ENCODE measurements at regions not wholly inside any gene's neighbourhood (a gene's known extent, or its start where the extent isn't known, plus 50 kb on each side); places are given as distances from the start of the nearest gene placed in this dataset.

DNA sequence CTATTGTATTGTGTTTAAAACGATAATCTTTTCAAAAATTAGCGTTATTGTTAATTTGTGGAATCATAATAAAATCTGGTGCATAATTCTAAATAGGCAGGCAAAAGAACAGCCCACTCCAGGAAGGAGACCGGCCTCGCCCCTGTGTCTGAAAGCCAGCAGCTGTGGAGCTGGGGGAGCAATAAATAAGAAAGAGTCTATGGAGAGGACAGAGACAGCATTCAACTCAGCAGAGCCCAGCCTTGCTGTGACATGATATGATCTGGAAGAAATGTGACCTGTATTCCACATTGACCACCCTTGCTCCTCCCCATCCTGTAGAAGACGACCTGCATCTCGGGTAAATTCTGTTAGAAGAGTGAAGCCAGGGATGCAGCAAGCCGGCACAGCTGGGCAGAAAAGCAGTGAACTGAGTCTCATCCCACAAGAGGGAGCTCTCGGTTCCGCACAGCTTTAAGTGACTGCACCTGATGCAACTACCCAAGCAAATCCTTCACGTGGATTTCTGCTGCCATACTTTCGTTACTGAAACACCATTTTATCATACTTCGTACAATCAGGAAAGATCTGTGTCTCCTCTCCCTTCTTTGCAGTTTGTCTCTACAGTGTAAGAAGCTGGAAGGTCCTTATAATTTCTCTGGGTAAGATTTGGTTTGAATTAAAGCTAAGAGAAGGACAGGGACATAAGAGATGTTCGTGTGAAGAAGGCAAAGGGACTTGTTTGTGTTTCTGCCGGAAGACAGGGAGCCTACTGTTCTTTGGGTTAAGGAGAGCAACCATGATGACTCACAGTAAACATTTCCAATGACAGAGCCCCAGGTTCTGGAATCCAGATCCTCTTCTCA is 427.1 kb downstream of the GPAM start:
- peak; percentile 8 for DNase-seq

DNA sequence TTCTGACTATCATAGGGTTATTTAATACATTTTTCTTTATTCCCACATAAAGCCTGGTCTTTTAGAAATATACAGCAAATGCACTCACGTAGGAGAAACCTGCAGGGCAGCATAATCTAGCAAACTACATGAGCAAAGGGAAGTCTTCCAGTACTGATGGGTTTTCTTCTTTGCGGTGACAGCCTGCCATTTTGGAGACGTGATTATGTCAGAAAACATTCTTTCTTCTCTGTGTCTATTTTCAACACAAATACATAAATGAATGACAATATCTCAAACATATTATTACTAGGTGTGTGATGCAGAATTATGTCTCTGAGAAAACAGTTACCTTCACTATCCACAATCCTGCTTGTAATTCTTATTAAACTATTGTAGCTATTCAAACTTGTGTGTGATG is 425.0 kb downstream of the GPAM start:
- DNase-seq = no peak

DNA sequence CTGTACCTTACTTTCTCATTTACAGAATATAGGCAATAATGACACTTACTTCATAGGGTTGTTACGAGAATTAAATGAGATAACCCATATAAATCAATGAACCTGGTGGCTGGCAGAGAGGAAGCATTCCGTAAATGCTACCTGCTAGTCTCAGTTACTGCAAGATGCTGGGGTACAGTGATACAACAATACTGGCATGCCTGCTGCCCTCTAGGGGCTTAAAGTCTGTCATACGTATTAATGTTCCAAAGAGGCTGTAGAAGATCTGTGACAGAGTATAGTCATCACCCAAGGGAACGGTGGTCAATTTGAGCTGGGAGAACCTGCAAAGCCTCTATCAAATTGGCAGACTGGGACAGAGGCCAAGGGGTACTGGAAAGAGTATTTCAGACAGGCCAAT is 421.5 kb downstream of the GPAM start:
- no peak for DNase-seq

- DNase-seq = no peak
These were observed 418.3 kb downstream of the GPAM start for GRCh38 chr10:111765216-111765615.

GRCh38 chr10:111766464-111766863 is 417.1 kb downstream of the GPAM start:
- DNase-seq = no peak

GRCh38 chr10:111767661-111768060 is 415.9 kb downstream of the GPAM start:
- DNase-seq = no peak

- no peak for DNase-seq
These were observed 409.6 kb downstream of the GPAM start for GRCh38 chr10:111773950-111774349.

DNA sequence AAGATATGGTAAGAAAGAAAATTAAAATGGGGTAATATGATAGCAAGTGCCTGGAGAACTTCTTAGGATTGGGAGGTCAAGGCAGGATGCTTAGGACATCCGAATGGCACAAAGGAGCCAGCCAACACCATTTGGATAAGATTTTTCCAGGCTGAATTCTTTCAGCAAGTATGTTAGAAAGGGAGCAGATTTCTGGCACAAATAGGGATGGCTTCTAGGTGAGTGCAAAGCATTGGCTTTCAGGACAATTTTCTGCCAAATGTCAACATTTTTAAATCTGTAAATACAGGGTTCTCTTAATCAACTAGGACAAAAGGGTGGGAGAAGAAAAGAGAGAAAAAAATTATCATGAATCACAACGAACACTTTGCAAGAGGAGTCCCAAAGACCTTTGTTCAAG is 409.1 kb downstream of the GPAM start:
- no peak for DNase-seq

GRCh38 chr10:111784436-111784835 is 399.1 kb downstream of the GPAM start:
- DNase-seq = no peak

- no peak for DNase-seq
These were observed 398.6 kb downstream of the GPAM start for GRCh38 chr10:111784946-111785465.

GRCh38 chr10:111785921-111786320 is 397.6 kb downstream of the GPAM start:
- no peak for DNase-seq

GRCh38 chr10:111789821-111790220 is 393.7 kb downstream of the GPAM start:
- no peak for DNase-seq

DNA sequence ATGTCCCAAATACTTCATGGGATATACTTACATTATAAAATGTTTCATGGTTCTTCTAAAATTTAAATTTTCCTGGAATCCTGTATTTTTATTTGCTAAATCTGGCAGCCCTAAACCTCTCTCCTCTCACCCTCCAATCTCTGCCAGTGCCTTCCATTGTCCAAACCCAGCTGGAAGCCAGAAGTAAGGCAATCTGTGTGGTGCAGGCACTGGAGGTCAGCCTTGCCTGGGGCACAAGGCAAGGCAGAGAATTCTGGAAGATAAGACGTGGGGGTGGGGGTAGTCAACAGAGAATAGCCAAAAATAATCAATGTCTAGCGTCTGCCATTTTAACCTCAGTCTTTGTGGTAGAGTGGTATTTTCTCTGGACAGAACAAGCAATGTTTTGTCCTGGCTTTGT is 381.7 kb downstream of the GPAM start:
- DNase-seq = no peak

- DNase-seq = no peak
These were observed 378.8 kb downstream of the GPAM start for GRCh38 chr10:111804781-111805180.

DNA sequence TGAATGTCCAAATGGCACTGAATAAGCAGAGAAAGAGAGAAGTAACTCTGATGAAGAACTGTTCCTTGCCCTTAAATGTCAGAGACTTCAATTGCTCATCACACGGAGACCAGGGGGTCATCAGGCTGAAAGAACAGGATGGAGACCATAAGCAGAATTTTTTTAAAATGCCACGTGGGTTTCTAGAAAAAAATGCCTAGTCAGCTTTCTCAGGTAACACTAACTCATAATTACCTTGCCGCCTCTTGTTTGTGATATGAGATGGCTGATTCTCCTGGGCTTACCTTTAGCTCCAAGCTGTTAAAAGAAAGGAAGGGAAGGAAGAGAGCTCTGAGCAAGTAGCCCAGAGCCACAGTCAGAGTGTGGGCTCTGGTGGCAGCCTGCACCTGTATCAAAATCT is 372.0 kb downstream of the GPAM start:
- DNase-seq = no peak

DNA sequence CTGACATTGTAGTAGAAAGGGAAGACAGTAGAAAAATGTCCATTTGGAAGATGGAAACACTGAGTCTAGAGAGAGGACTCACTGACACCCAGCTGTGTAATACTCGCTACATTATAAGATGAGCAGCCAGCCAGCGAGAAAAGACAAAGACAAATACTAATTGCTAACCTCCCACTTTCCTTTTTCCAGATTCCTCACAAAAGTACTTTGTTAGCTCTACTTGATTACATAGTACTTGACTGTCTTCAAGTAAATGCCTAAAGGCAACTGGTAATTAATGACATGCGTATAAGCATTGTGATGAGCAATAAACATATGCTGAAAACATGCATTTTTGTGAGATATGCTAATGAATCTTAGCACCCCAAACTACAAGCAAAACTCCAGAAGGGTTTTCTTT is 363.1 kb downstream of the GPAM start:
- DNase-seq = no peak

- DNase-seq = no peak
These were observed 361.7 kb downstream of the GPAM start for GRCh38 chr10:111821871-111822270.

DNA sequence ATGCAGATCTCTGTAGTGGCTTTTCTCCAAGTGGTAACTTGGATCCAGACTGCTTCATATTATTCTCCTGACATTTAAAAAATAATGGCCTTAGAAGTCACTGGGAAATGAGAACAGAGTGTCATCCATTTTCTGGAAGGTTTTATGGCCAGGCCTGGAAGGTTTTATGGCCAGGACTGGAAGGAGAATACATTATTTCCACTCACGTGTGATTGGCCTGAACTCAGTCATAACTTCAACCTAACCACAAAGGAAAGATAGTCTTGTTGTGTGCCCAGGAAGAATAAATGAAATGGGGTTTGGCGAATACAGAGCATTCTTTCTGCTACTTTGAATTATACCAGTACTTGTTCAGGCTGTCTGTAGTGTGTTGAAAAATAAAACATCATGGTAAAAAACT is 360.9 kb downstream of the GPAM start:
- no peak for DNase-seq

GRCh38 chr10:111824128-111824527 is 359.4 kb downstream of the GPAM start:
- DNase-seq = no peak

DNA sequence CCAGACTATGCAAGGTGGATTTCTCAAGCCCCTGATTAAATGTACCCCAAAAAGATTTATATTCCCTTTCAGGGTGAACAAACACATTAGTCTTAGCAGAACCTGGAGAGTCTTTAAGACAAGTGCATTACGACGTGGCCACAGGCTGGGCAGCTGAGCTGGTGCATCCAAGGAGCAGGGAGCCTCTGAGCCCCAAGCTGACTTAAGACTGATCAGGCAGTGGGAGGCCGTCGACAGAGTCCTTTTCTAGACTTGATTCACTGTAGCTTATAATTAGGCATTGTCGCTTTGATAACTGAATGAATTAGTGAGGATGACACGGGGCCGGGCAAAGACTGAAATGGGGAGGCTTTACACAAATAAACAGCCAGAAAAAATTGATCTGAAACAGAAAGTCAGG is 353.2 kb downstream of the GPAM start:
- DNase-seq = no peak

DNA sequence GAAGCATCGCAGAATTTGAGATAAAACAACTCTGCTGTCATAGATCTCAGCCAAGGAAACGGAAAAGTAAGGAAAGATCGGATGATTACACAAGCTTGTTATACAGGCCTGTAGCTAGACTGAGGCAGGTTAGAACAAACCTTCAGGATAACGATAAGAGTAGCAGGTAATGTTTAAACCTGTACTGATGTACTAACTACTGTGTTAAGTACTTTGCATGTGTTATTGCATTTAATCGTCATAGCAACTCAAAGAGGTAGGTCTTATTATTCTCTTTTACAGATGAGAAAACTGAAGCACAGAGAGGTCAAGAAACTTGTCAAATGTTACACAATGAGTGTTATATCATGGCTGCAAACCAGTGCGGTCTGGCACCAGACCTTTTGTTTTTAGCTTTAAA is 352.5 kb downstream of the GPAM start:
- no peak for DNase-seq

GRCh38 chr10:111833251-111833650 is 350.3 kb downstream of the GPAM start:
- DNase-seq = no peak

GRCh38 chr10:111835574-111835973 is 348.0 kb downstream of the GPAM start:
- DNase-seq = no peak

- DNase-seq = no peak
These were observed 347.5 kb downstream of the GPAM start for GRCh38 chr10:111836064-111836463.

DNA sequence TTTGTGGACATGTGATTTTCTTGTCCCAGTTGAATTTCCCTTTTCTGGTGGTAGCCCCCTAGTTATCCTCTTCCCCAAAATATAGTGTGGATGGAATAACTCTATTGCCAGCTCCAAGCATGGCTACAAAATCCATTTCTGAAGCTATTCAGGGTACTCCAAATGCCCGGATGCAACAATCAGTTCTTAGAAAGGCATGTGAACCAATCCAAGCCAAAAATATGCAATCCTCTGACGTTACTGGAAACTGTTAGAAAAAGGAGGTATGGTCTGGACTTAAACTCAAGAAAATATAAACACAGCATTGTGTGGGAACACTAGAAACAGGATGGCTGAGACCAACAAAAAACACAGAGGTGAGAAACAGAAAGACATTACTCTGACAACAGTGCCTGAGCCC is 347.0 kb downstream of the GPAM start:
- DNase-seq = no peak

Data from NCI-H345 (cell line).